Aorta (tissue), 5 donors: ENCODE measurements at regions not wholly inside any gene's neighbourhood (a gene's known extent, or its start where the extent isn't known, plus 50 kb on each side); places are given as distances from the start of the nearest gene placed in this dataset.

ENCODE experiments used
- ATAC-seq: fragments of 200-7000 bp; cut with Tn5 transposase; one replicate; pipeline ENCODE4 v1.9.1; 2022; ENCODE audit warnings: moderate library complexity; ENCODE audit not compliant: low FRiP score
- DNase-seq, 2 donors: peaks; one replicate each; pipeline ENCODE4 v3.0.0-alpha.2; 2020
- H3K27ac ChIP-seq, 2 donors: one replicate each; pipeline ENCODE4 v1.5.1; 2013; ENCODE audit warnings: low read length in 2 of 2, mild to moderate bottlenecking in 2 of 2, moderate library complexity in 2 of 2, control low read depth in 1 of 2, inconsistent platforms in 1 of 2, low read depth in 1 of 2
- H3K27me3 ChIP-seq, 2 donors: one replicate each; pipeline ENCODE4 v1.6.1; 2013; ENCODE audit warnings: control low read depth in 1 of 2, low read length in 1 of 2, mild to moderate bottlenecking in 1 of 2, moderate library complexity in 1 of 2; ENCODE audit not compliant: insufficient read depth in 2 of 2, control insufficient read depth in 1 of 2
- H3K36me3 ChIP-seq, 2 donors: one replicate each; pipeline ENCODE4 v1.6.1; 2013; ENCODE audit warnings: control low read depth in 1 of 2, low read length in 1 of 2, mild to moderate bottlenecking in 1 of 2; ENCODE audit not compliant: insufficient read depth in 2 of 2, control insufficient read depth in 1 of 2
- H3K4me1 ChIP-seq, 2 donors: one replicate each; pipeline ENCODE4 v1.6.1; 2013; ENCODE audit warnings: low read length in 2 of 2, control low read depth in 1 of 2, mild to moderate bottlenecking in 1 of 2, moderate library complexity in 1 of 2; ENCODE audit not compliant: insufficient read depth in 2 of 2, control insufficient read depth in 1 of 2
- H3K4me3 ChIP-seq, 2 donors: one replicate each; pipeline ENCODE4 v1.5.1; 2013; ENCODE audit warnings: low read length in 2 of 2, control low read depth in 1 of 2, mild to moderate bottlenecking in 1 of 2
- H3K9me3 ChIP-seq: one replicate; pipeline ENCODE4 v1.6.1; 2013; ENCODE audit warnings: mild to moderate bottlenecking, low read length; ENCODE audit not compliant: control insufficient read depth
- WGBS, 2 donors: extraction: QIAGEN DNeasy Blood & Tissue Kit; methylation state at CpG; one replicate each; pipeline ENCODE4 v1.1.7; 2013; 5-methylcytosine and 5-hydroxymethylcytosine counted together
- intact Hi-C, 2 donors: fragments of 100-400 bp; cut with DNase I; formaldehyde crosslinking; loops; one replicate each; pipeline versions ENCODE4 v1.14.2 to v1.15.0; 2022
- donor health status: healthy with polysubstance abuse.
- donor health status: Bipolar disorder and iron deficiency.
- donor health status: DM: no; HTN: no; CAD: no.
- donor health status: DM: no; HTN: no; CAD: no.
- donor health status: DM: yes; HTN: yes; CAD: no.

- H3K9me3 ChIP-seq = no peaks in the 10 kb centered on the region
- H3K4me3 ChIP-seq = no peak overlapping the region
- no peaks in the 10 kb centered on the region for H3K36me3 ChIP-seq
- no peak overlapping the region for H3K27ac ChIP-seq
- DNase-seq (no peak), ATAC-seq (peak; percentile 64)
- no peaks in the 10 kb centered on the region for H3K4me1 ChIP-seq
- WGBS, 2 donors = 55 to 56% methylated on average over 4 of the region's 4 CpGs
- intact Hi-C loops = no loop called here
- no peaks in the 10 kb centered on the region for H3K27me3 ChIP-seq
Observed at GRCh38 chr1:68975212-68975933, 478.5 kb upstream of the DEPDC1 start.

- ATAC-seq (no peak), DNase-seq (no peak)
- Histone ChIP-seq H3K4me3 (no peak overlapping the region), H3K4me1 (no peaks in the 10 kb centered on the region), H3K27me3 (no peaks in the 10 kb centered on the region), H3K27ac (no peak overlapping the region), H3K9me3 (no peaks in the 10 kb centered on the region), H3K36me3 (no peaks in the 10 kb centered on the region)
- 91 to 94% methylated on average over 4 of the region's 4 CpGs for WGBS, 2 donors
- intact Hi-C loops = no loop called here
Observed at GRCh38 chr1:68976916-68977610, 480.2 kb upstream of the DEPDC1 start.

GRCh38 chr1:68979891-68980290 is 483.0 kb upstream of the DEPDC1 start:
- H3K36me3 ChIP-seq = no peaks in the 10 kb centered on the region
- H3K27me3 ChIP-seq = no peaks in the 10 kb centered on the region
- ATAC-seq = no peak
- no peak overlapping the region for H3K27ac ChIP-seq
- H3K4me3 ChIP-seq = no peak overlapping the region
- intact Hi-C loops = no loop called here
- 93 to 94% methylated on average over 1 of the region's 1 CpG for WGBS, 2 donors
- H3K4me1 ChIP-seq = no peaks in the 10 kb centered on the region
- no peaks in the 10 kb centered on the region for H3K9me3 ChIP-seq
- DNase-seq = no peak

GRCh38 chr1:68984289-68984688 is 487.4 kb upstream of the DEPDC1 start:
- Histone ChIP-seq H3K4me1 (no peaks in the 10 kb centered on the region), H3K9me3 (peaks cover 4% of the 10 kb centered on the region), H3K4me3 (no peak overlapping the region), H3K27ac (no peak overlapping the region), H3K27me3 (no peaks in the 10 kb centered on the region), H3K36me3 (no peaks in the 10 kb centered on the region)
- ATAC-seq = no peak
- 96 to 98% methylated on average over 2 of the region's 2 CpGs for WGBS, 2 donors
- intact Hi-C loops = no loop called here
- DNase-seq = no peak

GRCh38 chr1:68994096-68994495 is 497.2 kb upstream of the DEPDC1 start:
- H3K9me3 ChIP-seq = no peaks in the 10 kb centered on the region
- WGBS, 2 donors = 77 to 79% methylated on average over 4 of the region's 4 CpGs
- no peak for ATAC-seq
- no peaks in the 10 kb centered on the region for H3K27me3 ChIP-seq
- H3K4me3 ChIP-seq = no peak overlapping the region
- H3K4me1 ChIP-seq = no peaks in the 10 kb centered on the region
- H3K36me3 ChIP-seq = no peaks in the 10 kb centered on the region
- intact Hi-C loops = no loop called here
- H3K27ac ChIP-seq = no peak overlapping the region
- DNase-seq = no peak

- no peak for ATAC-seq
- intact Hi-C loops = no loop called here
- Histone ChIP-seq H3K4me1 (no peaks in the 10 kb centered on the region), H3K9me3 (no peaks in the 10 kb centered on the region), H3K27ac (no peak overlapping the region), H3K36me3 (no peaks in the 10 kb centered on the region), H3K4me3 (no peak overlapping the region), H3K27me3 (no peaks in the 10 kb centered on the region)
- DNase-seq = no peak
Observed at GRCh38 chr1:69016468-69016867, 519.6 kb upstream of the DEPDC1 start.

GRCh38 chr1:69029649-69030048 is 532.8 kb upstream of the DEPDC1 start:
- no peaks in the 10 kb centered on the region for H3K36me3 ChIP-seq
- peaks cover 5% of the 10 kb centered on the region for H3K9me3 ChIP-seq
- no peaks in the 10 kb centered on the region for H3K4me1 ChIP-seq
- DNase-seq (no peak), ATAC-seq (peak; percentile 11)
- intact Hi-C loops = no loop called here
- H3K27ac ChIP-seq = no peak overlapping the region
- H3K4me3 ChIP-seq = no peak overlapping the region
- 78 to 81% methylated on average over 3 of the region's 3 CpGs for WGBS, 2 donors
- H3K27me3 ChIP-seq = no peaks in the 10 kb centered on the region

GRCh38 chr1:69038379-69038778 is 529.3 kb upstream of the LRRC7 start:
- no peaks in the 10 kb centered on the region for H3K4me1 ChIP-seq
- ATAC-seq = no peak
- H3K36me3 ChIP-seq = no peaks in the 10 kb centered on the region
- no peak for DNase-seq
- peaks cover 3% of the 10 kb centered on the region for H3K9me3 ChIP-seq
- H3K27ac ChIP-seq = no peak overlapping the region
- no peak overlapping the region for H3K4me3 ChIP-seq
- intact Hi-C loops = no loop called here
- no peaks in the 10 kb centered on the region for H3K27me3 ChIP-seq

- WGBS, 2 donors = 96 to 99% methylated on average over 1 of the region's 1 CpG
- intact Hi-C loops = no loop called here
- no peak for ATAC-seq
Observed at GRCh38 chr1:69045572-69045971, 522.1 kb upstream of the LRRC7 start.

More at GRCh38 chr1:69045572-69045971, 522.1 kb upstream of the LRRC7 start:
- no peaks in the 10 kb centered on the region for H3K36me3 ChIP-seq
- no peaks in the 10 kb centered on the region for H3K9me3 ChIP-seq
- H3K4me3 ChIP-seq = no peak overlapping the region
- H3K27me3 ChIP-seq = no peaks in the 10 kb centered on the region
- H3K27ac ChIP-seq = no peak overlapping the region
- no peak for DNase-seq
- no peaks in the 10 kb centered on the region for H3K4me1 ChIP-seq
